ENCODE measurements at regions not wholly inside any gene's neighbourhood (a gene's known extent, or its start where the extent isn't known, plus 50 kb on each side); places are given as distances from the start of the nearest gene placed in this dataset.
"Not testable (repeated sequence)": the region's sequence is repeated elsewhere in the genome, so short reads cannot be mapped to it uniquely, and the experiment has no call there.

DNA sequence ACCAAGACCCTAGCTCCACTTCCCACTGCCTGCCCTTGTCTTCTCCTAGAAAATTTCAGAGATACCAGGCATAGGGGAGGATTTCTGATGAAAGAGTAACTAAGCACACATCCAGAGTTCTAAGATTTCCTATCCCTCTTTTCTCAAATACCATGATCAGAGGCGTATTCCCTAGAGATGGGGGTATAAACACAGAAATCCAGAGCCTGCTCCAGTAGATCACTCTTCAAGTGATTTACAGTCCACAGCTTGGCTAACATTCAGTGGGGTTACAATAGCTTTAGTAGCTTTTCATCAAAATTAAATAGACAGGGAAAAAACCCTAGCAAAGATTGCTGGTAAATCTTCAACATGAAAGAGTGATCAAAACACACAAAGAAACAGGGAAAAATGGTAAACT is 800.7 kb upstream of the GRM7 start:
- no peak for DNase-seq

DNA sequence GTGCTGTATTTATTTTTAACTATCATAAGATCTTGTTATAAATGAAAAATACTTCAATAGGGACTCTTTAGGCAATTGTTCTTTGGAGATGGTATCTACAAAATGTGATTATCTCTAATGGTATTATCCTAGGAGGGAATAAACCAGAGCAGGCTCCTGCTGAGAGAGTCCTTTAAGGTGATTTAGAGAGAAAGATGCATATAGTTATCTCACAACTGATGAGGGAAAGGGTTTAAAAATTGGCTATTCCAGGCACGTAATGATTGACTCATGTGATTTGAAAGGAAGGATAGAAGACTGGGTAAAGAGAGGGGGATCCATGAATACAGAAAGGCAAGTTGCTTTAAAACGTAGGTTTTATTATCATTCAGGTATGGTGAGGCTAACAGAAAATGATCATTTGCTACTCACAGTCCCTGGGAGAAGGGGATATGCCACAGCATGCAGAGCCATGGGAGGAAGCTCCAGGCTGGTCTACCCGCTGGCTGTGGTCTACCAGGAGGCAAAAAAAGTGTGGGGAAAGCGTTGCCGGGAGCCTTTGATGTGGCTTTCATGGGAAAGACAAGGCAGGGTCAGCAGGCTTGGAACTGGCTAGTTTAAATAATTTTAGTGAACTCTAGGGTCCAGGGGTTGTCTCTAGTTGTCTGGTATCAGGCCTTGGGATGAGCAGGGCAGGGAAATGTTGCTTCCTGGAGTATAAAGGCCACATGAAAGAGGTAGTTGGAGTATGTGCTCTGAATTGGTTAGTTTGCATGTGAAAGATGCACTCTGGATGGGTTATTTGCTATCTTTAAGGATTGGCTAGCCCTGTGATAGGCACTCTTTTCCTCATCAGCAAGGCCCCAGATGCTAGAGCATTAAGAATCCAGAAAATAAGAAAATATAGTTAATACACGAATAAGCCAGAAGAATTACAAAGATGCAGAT is 798.4 kb upstream of the GRM7 start:
- DNase-seq: no peak

DNA sequence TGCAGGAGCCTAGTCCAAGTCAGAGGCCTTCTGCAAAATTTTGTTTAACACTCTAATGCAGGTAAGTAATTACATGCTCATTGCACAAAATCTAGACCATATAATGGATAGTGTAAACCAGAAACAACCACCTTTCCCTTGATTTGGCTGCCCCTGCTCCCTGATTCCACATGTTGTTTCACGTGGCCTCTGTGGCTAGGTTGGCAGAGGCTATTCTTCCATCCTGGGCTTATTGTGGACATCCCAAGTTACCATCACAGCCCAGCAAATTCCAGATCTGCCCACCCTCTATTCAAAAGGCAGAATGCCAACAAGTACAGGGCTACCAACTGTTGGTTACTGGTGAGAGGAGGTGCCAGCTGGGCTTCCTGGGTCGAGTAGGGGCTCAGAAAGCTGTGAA is 794.5 kb upstream of the GRM7 start:
- no peak for DNase-seq

DNA sequence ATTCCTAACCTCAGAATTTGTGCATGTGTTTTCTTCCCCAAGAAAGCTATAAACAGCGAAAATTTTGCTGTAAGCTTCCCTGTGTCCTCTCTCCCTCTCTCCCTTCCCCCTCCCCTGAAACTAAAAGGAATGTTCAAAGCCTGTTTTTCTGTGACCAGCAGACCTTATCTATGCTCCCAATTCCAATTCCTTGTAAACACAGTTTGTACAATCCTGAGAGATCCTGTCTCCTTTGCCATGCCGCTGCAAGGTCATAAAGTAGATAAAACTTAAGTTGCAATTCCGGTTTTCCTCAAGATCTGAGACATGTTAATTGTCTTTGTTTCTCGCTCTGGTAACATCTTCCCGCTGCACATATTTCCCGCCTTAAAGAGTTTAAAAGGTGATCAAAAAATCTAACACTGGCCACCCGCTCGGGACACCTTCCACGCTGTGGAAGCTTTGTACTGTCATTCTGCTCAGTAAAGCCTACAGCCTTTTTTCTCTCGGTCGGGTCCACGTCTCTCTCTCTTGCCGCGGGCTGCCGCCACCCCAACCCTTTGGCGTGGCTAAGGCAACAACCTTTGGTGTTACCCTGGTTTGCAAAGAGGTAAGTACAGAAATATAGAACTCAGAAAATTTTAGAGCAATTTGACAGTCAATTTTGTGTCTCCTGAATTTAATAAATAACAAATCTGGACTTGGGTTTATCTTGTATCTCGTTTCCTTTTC is 793.9 kb upstream of the GRM7 start:
- DNase-seq: not testable (repeated sequence)

DNA sequence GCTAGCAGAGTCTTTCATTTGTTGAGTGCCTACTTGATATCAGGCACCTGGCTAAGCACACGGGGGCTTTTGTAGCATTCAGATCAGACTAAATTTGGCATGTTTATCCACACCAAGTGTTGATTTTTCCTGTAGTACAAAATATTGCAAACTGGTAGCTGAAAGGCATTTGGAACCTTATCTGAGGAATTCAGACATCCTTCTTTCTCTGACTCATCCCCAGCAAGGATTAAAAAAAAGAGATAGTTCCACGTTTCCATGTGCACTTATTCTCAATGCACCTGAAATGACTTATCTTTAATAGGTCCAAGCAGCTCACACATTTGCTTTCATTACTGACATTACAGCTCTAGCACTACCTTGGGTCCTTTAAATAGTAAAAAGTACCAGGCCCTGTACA is 786.0 kb upstream of the GRM7 start:
- DNase-seq: no peak

DNA sequence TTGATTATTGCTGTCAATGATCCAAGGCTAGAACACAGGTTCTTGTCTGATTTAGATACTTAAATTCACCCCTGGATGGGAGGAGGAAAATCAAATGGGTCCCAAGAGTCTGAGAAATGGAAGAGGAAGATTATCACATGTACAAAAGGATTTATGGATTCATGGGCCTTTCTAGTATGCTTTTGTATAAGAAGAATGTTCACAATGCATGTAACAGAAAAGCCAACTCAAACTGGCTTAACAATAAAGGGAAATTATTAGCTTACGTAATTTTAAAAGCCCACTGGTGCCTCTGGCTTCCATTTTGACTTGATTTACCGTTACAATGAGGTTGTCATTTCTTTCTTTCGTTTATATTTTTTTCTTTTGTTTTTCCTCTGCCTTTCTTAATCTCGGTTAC is 782.5 kb upstream of the GRM7 start:
- no peak for DNase-seq

DNA sequence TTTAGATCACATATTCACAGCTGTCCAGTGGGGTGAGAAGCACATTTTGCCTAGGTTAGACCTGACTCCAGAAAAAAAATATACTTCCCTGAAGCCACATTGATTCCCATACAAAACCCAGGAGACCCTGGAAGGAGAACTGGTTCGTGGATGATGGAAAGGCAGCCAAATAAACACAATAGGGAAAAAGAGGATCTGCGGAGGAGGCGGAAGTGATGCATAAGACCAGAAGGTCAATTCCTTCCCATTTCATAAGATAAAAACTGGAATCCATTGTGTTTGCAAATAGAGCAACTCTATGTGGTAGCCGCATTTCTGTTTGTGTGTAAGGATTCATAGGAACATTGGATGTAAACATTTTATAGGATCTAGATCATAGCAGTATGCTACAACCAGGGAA is 781.9 kb upstream of the GRM7 start:
- DNase-seq: no peak

DNA sequence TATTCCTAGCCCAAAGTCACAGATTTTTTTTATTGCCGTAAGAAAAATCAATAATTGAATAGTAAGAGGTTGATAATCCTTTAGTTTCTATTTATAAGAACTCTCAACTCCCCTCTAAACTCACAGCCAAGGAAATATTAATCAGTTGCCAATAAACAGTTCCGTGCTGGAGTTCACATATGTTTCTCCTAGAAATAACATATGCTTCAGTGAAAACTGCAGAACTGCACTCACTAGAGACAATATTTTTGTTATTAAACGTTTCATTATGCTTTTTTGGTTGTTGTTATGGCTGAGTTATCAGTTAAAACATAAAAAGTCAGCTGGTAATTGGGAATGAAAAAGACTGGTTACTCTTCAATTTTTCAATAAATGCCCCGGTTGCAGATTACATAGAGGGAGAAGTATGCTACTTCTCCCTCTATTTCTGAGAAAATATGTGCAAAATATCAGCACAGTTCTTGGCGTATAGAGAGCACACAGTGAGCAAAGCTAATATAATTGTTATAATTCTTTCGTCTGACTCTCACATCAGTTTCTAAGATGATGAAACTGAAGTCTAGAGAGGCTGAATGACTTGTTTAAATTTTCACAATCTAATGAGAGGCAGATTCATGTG is 781.2 kb upstream of the GRM7 start:
- peak; percentile 50 for DNase-seq

DNA sequence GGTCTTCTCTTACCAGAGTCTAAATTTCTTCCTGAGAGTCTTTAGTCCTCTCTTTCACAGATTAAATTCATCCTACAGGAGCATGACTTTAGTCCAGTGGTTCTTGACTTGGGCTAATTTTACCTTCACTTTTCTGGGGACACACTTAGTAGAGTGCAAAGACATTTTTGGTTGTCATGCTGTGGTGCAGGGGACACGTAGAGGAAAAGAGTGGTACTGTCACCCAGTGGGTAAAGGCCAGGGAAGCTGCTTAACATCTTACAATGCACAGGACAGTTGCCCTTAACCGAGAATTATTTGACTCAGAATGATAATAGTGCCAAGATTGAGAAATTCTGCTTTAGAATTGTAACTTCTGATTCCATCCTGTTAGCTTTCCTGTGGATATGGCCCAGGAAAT is 772.5 kb upstream of the GRM7 start:
- no peak for DNase-seq

DNA sequence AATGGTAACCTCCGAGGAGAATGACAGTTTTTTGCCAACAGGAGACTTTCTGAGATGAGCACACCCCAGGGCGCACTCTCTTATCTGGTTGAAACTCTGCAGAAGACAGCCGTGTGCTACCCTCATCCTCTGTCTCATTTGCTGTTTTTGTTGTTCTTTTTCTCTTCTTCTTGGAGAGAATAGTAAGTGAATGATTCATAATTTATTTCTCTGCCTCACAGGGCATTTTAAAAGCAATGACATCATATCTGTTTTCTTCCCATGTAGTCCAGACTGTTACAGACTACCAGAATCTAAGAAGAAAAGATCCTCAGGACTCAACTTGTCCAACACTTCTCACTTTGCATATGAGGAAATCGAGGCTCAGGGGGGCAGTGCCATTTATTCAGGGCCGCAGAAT is 771.1 kb upstream of the GRM7 start:
- DNase-seq: no peak

DNA sequence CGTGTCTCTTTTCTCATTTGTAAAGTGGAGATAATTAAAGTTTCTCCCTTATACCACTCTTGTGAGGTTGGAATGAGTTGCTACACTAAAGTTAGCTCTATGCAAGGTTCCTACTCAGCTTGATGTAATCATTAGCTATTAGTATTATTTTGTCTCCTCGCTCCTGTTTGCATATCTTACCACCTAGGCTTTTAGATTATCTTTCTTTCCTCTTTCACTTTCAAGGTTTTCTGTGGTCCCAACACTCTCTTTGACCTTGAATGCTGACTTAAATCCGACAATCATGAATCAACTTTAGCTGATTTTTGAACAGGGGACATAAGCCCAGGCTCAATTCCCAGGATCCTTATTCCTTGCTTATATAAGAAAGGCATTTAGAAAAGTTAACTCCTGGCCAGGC is 769.7 kb upstream of the GRM7 start:
- no peak for DNase-seq

DNA sequence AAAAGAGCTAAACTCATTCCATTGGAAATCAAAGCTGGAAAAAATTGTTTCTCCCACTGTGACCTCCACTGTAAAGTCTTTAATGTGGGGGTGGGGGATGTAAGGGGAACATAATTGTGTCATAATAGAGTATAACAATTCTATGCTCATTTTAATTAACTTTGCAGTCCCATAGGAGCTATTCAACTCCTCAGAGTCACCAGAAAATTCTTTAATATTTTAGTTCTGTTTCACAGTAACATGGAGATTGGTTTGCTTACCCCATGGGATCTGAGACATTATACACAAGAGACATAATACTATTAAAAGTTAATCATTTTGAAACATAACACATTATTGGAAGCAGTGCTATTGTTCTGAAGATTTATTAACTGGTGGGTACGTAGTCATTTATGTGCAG is 765.9 kb upstream of the GRM7 start:
- DNase-seq: no peak

DNA sequence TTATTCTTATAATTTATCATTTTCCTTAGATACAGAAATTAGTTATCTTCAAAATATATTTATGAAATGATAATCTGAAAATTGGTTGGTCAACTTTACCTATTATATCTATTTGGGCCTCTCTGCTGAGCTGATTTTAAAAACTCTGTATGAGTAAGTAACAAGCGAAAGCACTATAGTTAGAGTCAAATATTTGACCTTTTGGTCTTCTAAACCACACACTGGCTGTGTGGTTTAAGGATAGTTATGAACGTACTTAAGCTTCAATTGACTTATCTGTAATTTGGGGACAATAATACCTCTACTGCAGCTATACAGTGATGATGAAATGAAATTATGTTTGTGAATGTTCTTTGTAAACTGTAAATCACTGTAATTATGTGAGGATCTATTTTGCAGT is 763.9 kb upstream of the GRM7 start:
- no peak for DNase-seq

DNA sequence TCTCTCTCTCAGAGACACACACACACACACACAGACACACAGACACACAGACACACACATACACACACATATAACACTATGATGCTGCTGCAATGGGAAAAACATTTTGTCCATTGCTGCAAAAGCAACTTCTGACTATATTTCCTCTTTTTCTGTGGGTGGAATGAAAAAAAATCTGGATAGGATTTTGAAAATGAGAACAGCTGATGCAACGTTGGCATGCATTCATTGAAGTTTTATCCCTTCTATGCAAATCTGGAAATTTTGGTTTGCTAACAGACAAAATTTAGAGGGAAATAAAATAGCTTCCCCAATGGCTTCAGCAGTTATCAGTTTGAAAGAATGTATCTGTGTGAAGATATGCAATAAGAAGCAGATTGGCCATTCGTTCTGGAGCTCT is 763.4 kb upstream of the GRM7 start:
- no peak for DNase-seq

DNA sequence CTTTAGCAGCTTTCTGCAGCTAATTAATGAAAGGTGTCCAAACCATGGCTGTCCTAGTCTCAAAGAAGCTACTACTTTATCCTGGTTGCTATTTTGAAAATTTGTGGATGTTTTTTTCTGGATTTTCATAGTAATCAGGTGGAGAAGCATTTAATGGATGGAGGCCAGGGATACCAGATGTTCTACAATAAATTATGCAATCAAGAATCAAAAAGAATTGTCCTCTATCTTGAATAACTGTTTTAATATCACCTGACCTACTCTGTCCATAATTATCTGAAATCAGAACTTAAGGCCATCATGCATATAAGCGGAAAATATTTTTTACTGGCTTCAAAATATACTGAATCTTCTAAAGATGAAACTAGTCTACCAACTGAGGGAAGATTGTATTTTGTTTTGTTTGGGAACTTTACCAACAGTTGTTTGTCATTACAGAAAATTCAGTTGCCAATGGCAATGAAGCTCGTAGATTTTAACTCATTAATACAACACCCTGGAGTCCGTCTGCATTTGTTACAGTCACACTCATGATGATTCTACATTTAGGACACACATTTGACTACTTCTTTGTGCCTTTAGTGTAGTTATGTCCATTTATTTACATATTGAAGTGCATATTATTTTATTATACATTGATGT is 762.3 kb upstream of the GRM7 start:
- no peak for DNase-seq

DNA sequence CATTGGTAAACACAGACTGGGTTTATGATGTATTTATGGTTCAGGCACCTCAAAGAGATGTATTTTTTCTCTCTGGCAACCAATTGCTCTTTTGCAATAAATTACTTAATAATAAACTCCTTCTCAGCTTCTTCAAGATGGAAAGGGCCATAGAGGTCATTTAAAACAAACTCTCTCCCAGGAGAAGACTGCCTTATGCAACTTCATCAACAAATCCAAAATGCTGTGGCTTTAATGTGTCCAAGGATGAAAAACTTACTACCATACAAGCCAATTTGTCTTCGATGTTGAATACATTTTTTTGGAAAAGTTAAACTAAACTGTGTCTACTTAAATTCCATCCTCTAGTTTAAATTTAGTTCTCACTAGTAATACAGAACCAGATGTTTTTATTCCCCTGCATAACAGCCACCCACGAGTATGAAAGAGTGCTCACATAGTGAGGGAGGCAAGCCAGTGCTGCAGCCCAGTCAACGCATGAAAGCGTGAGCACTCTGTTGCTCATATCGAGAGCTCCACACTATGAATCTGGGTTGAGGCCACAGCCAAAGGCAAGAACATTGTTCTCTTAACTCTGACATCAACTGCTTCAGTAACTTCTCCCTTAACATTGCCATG is 761.3 kb upstream of the GRM7 start:
- DNase-seq: no peak

DNA sequence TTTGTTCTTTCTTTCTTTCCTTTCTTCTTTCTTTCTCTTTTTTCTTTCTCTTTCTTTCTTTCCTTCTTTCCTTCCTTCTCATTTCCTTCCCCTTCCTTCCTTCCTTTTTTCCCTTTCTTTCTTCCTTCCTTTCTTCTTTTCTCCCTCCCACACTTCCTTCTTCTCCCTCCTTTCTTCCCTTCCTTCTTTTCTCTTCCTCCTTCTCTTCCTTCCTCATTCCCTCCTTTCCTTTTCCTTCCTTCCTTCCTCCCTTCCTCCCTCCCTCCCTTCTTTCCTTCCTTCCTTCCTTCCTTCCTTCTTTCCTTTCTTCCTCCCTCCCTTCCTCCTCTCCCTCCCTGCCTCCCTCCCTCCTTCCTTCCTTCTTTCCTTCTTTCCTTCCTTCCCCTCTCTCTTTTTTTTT is 755.7 kb upstream of the GRM7 start:
- DNase-seq: no peak

DNA sequence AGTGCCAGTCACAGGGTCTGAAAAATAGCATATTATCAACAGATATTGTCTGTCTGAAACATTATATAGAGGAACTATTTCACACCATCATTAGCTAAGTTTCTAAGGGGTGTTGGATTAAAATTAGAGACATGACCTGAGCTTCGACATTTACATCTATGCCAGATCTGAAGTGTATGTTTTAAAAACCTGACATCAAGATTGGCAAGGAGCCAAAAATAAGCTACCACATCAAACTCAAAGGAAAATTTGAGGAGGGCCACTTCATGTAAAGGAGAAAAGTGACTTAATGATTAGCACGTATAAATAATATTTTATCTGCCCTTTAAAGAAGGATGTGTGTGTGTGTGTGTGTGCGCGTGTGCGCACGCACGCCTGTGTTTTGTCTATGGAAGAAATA is 752.0 kb upstream of the GRM7 start:
- DNase-seq: no peak

DNA sequence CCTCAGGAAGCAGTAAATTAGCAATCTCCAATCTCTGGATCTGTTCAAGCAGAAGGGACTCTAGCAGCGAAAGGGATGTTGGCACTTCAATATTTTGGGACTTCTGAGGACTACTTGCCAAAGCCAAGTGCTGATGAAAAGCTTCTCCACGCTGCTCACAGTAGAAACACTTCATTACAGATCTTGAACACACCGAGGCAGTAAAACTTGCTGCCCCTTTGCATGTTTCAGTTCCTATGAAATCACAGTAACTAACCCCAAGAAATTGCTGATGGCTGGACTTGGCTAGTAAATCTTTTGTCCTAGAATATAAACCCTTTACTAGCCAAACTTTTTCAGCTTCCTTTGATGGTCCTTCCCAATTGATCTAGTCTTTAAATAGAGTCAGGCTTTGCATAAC is 750.5 kb upstream of the GRM7 start:
- DNase-seq: no peak

DNA sequence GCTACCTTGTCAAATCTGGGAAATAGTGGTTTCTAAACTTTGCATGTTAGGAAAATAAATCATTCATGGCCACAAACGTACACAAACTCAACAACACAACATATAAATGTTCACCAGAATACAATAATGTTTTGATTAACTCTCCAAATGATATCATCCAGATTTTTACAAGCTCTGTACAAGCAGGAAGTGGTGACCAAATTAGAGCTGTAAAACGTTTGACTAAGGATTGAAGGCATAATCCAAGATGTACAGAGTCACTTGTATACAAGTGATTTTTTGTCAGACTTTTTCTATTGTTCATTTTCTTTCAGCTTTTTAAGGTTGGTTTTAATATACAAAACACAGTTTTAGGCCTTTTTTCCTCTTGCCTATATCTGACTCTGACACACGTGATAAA is 748.4 kb upstream of the GRM7 start:
- no peak for DNase-seq

DNA sequence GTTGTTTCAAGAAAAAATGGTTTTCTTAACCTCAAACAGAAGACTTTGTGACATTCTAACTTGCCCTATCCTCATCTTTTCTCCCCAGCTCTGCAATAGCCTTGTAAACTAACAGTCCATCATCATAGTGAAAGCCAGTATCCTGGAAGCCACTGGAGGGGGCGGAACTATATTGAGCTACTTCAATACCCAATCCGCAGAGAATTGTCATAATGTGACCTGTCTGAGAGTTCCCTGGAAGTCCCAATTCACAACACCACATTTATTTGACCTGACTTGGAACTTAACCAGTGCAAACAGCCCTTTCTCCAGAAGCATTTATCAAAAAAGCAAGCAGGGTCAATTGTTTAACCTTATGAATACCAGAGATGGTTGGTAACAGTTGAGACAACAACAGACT is 747.6 kb upstream of the GRM7 start:
- no peak for DNase-seq

DNA sequence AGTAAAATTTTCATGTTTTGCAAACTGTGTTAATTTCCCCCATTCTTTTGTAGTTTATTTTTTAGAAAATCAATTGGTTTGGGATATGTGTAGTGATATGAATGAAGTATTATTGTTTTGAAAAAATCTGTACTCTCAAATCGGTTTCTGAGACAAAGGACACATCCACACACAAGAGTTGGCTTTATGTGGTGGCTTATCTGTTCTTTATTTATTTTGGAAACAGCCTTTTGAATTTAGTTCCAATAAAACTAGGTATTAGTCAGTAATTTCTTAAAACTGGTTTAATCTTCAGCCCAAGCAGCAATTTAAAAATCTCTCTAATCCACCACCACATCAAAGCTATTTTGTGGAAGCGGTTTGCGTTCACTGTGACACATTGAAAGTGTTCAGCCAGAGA is 741.5 kb upstream of the GRM7 start:
- DNase-seq: no peak

DNA sequence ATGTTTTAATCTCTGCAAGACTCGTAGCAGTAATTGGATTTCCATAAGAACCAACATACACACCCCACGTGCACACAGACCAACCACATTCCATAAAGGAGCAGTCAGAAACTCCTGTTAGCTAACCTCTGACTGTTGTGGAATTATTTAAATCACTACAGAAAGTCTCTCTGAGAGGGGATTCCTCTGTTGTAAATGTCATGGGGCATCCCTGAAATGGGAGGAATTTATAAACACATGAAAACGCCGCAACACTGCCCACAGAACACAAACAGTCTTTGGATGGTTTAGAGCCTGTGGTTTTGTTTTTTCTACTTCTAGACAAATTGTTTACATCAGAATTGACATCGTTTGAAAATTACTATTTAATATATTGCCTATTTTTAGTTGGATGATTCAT is 740.1 kb upstream of the GRM7 start:
- DNase-seq: peak; percentile 9
